ENCODE measurements at regions not wholly inside any gene's neighbourhood (a gene's known extent, or its start where the extent isn't known, plus 50 kb on each side); places are given as distances from the start of the nearest gene placed in this dataset.

DNA sequence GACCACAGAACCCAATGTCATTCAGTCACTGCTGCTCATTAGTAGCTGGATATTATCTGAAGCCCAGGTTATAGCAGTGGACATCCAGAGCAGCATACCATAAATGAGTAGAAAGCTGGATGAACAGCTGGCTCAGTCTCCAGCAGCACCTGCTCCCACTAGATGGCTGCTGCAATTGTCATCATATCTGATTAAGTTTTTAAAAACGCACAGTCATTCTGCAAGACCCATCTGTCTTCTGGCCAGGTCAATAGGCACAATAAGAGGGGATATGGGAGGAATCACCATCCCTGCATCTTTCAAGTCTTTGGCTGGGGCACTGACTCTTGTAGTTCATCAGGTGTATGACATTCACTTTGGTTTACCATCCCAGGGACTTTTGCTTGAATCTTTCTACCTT lies 55.1 kb upstream of the XDH start:
- H3K27me3 Mint-ChIP-seq: peaks cover 0 to 30% (median 10%) of the 10 kb centered on the region in 5 donors
- H3K9me3 ChIP-seq (ENCODE audit: control insufficient read depth in 2 of 3, low read length in 3 of 3): no peaks in the 10 kb centered on the region
- no peak for DNase-seq
- H3K4me1 Mint-ChIP-seq: no peaks in the 10 kb centered on the region
- no peak overlapping the region for H3K27ac Mint-ChIP-seq
- CTCF ChIA-PET: no interaction called here
- no peak overlapping the region for H3K27ac ChIP-seq (ENCODE audit: low read depth, low read length)
- H3K4me1 ChIP-seq (ENCODE audit: control insufficient read depth in 2 of 2, insufficient read depth in 2 of 2, low read length in 2 of 2): no peaks in the 10 kb centered on the region
- peaks cover 0 to 4% (median 0%) of the 10 kb centered on the region in 11 donors for H3K9me3 Mint-ChIP-seq
- no peaks in the 10 kb centered on the region for H3K36me3 ChIP-seq (ENCODE audit: control insufficient read depth in 2 of 3, insufficient read depth in 3 of 3, low read length in 3 of 3)
- ATAC-seq: no peak
- peaks cover 0 to 4% of the 10 kb centered on the region in 2 donors for H3K27me3 ChIP-seq (ENCODE audit: control insufficient read depth in 2 of 2, insufficient read depth in 2 of 2, low read length in 2 of 2)
- no peaks in the 10 kb centered on the region for H3K36me3 Mint-ChIP-seq
- POLR2A ChIA-PET: no interaction called here
- intact Hi-C loops (cut with micrococcal nuclease): no loop called here
- no peak overlapping the region for H3K4me3 ChIP-seq (ENCODE audit: low read length)
- H3K4me3 Mint-ChIP-seq: no peak overlapping the region

DNA sequence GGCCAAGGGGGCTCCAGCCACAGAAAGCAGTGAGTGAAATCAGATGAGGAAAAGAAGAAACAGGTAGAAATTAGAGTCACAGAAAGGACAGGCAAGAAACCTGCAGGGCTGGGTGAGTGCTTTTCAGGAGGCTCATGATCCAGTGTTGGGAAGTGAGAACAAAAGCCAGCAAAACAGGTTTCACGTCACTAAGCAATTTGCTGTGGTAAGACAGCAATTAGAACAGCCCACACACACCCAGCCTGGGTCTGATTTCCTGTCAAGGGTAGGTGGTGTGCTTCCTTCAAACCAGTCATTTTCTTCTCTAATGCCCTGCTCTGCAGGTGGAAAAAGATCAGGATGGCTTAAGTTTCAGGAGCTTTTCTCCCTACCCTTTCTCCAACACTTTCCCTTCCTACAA lies 52.9 kb upstream of the XDH start:
- no peaks in the 10 kb centered on the region for H3K27me3 ChIP-seq (ENCODE audit: control insufficient read depth in 2 of 2, insufficient read depth in 2 of 2, low read length in 2 of 2)
- H3K4me3 ChIP-seq (ENCODE audit: low read length): no peak overlapping the region
- ATAC-seq (no peak), DNase-seq (peak in 1 of 9 donors; percentile 5)
- no peak overlapping the region for H3K27ac ChIP-seq (ENCODE audit: low read depth, low read length)
- H3K36me3 ChIP-seq (ENCODE audit: control insufficient read depth in 2 of 3, insufficient read depth in 3 of 3, low read length in 3 of 3): no peaks in the 10 kb centered on the region
- Mint-ChIP-seq H3K36me3 (no peaks in the 10 kb centered on the region), H3K27me3 (peaks cover 0 to 14% (median 4%) of the 10 kb centered on the region in 5 donors), H3K9me3 (peaks cover 0 to 4% (median 0%) of the 10 kb centered on the region in 11 donors), H3K27ac (no peak overlapping the region), H3K4me1 (no peaks in the 10 kb centered on the region), H3K4me3 (no peak overlapping the region)
- ChIA-PET POLR2A (no interaction called here), CTCF (no interaction called here)
- intact Hi-C loops (cut with micrococcal nuclease): no loop called here
- H3K9me3 ChIP-seq (ENCODE audit: control insufficient read depth in 2 of 3, low read length in 3 of 3): no peaks in the 10 kb centered on the region
- no peaks in the 10 kb centered on the region for H3K4me1 ChIP-seq (ENCODE audit: control insufficient read depth in 2 of 2, insufficient read depth in 2 of 2, low read length in 2 of 2)

Measured in naive thymus-derived CD4-positive, alpha-beta T cell (primary cell).